Prostate gland (tissue), 2 donors: ENCODE measurements at regions not wholly inside any gene's neighbourhood (a gene's known extent, or its start where the extent isn't known, plus 50 kb on each side); places are given as distances from the start of the nearest gene placed in this dataset.

Source experiments
- DNase-seq: peaks from one replicate; pipeline ENCODE4 v3.0.0-alpha.2; 2019; ENCODE audit warnings: low spot score
- H3K27ac ChIP-seq, 2 donors: fragments of 200-600 bp; sonication (generic); 2 replicates each; pipeline ENCODE4 v1.5.1; 2017 to 2019
- H3K27me3 ChIP-seq: fragments of 200-600 bp; sonication (generic); replicated peaks from 2 replicates; pipeline ENCODE4 v1.5.1; 2019; ENCODE audit not compliant: insufficient read depth
- H3K36me3 ChIP-seq, 2 donors: fragments of 200-600 bp; sonication (generic); 1 replicate in 1 of 2; 2 replicates in 1 of 2; pipeline versions ENCODE4 v1.5.1 to v1.8.1; 2017 to 2019
- H3K4me1 ChIP-seq: fragments of 200-600 bp; sonication (generic); replicated peaks from 2 replicates; pipeline ENCODE4 v1.5.1; 2019
- H3K4me3 ChIP-seq, 2 donors: fragments of 200-600 bp; sonication (generic); 2 replicates each; pipeline ENCODE4 v1.5.1; 2017 to 2019
- H3K9me3 ChIP-seq: fragments of 200-600 bp; sonication (generic); 2 replicates; pipeline ENCODE4 v1.5.1; 2017
- POLR2A ChIP-seq: fragments of 450-650 bp; IDR thresholded peaks from one replicate; pipeline ENCODE4 v1.6.1; 2016; ENCODE audit warnings: antibody characterized with exemption, mild to moderate bottlenecking
- POLR2AphosphoS5 ChIP-seq: sonication (generic); formaldehyde crosslinking; IDR thresholded peaks from one replicate; pipeline ENCODE4 v1.6.1; 2017; ENCODE audit warnings: antibody characterized with exemption
- WGBS: methylation state at CpG from one replicate; pipeline ENCODE4 v1.1.5; 2018; 5-methylcytosine and 5-hydroxymethylcytosine counted together
- intact Hi-C: fragments of 100-400 bp; cut with DNase I; formaldehyde crosslinking; loops from one replicate; pipeline ENCODE4 v1.14.2; 2022
- TF ChIP-seq, protein P1 (sequence below), 4 experiments: fragments of 200-600 bp in 2 of 4; fragments of 450-650 bp in 2 of 4; sonication (generic) in 2 of 4; IDR thresholded peaks; 1 replicate in 3 of 4; 2 replicates in 1 of 4; pipeline ENCODE4 v1.5.1; 2016 to 2019; ENCODE audit warnings: antibody characterized with exemption in 4 of 4, mild to moderate bottlenecking in 2 of 4, moderate library complexity in 2 of 4

- no peak overlapping the region for H3K4me3 ChIP-seq
- H3K4me1 ChIP-seq, result no peaks in the 10 kb centered on the region
- TF ChIP-seq, protein P1, sequence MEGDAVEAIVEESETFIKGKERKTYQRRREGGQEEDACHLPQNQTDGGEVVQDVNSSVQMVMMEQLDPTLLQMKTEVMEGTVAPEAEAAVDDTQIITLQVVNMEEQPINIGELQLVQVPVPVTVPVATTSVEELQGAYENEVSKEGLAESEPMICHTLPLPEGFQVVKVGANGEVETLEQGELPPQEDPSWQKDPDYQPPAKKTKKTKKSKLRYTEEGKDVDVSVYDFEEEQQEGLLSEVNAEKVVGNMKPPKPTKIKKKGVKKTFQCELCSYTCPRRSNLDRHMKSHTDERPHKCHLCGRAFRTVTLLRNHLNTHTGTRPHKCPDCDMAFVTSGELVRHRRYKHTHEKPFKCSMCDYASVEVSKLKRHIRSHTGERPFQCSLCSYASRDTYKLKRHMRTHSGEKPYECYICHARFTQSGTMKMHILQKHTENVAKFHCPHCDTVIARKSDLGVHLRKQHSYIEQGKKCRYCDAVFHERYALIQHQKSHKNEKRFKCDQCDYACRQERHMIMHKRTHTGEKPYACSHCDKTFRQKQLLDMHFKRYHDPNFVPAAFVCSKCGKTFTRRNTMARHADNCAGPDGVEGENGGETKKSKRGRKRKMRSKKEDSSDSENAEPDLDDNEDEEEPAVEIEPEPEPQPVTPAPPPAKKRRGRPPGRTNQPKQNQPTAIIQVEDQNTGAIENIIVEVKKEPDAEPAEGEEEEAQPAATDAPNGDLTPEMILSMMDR (IDR thresholded peaks at IDR 0.05), result no peak
- intact Hi-C loops, result no loop called here
- H3K27ac ChIP-seq, result no peak overlapping the region
- no peaks in the 10 kb centered on the region for H3K36me3 ChIP-seq
- WGBS, result 73% methylated on average over 14 of the region's 14 CpGs
- H3K9me3 ChIP-seq, result no peaks in the 10 kb centered on the region
- no peak for DNase-seq
- H3K27me3 ChIP-seq, result no peaks in the 10 kb centered on the region
Observed at GRCh38 chr2:397521-397920, 109.6 kb upstream of the ALKAL2 start.

DNA sequence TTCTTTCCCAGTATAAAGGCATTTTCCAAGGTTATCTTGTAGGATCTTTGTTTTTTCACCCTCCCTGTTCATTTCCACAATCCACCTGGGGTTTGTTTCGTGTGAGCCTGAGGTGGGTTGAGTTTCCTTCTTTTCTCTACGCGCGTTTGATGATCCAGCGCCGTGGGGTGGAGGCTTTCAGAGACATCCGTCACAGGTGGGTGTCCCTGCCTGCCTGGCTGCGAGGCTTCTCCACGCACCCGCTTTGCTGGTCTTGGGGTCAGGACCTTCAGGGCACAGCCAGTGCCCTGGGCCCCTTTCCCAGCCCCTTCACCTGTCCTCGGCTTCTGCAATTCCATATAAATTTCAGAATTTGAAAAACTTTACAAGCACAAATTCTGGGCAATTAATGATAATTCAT is 109.0 kb upstream of the ALKAL2 start:
- no peak for DNase-seq
- H3K4me1 ChIP-seq, result no peaks in the 10 kb centered on the region
- intact Hi-C loops, result no loop called here
- TF ChIP-seq POLR2A (no peak), POLR2AphosphoS5 (no peak)
- TF ChIP-seq, protein P1 (IDR thresholded peaks at IDR 0.05), result no peak
- no peaks in the 10 kb centered on the region for H3K9me3 ChIP-seq
- H3K36me3 ChIP-seq, result no peaks in the 10 kb centered on the region
- H3K27me3 ChIP-seq, result no peaks in the 10 kb centered on the region
- no peak overlapping the region for H3K4me3 ChIP-seq
- 85% methylated on average over 11 of the region's 11 CpGs for WGBS
- H3K27ac ChIP-seq, result no peak overlapping the region

DNA sequence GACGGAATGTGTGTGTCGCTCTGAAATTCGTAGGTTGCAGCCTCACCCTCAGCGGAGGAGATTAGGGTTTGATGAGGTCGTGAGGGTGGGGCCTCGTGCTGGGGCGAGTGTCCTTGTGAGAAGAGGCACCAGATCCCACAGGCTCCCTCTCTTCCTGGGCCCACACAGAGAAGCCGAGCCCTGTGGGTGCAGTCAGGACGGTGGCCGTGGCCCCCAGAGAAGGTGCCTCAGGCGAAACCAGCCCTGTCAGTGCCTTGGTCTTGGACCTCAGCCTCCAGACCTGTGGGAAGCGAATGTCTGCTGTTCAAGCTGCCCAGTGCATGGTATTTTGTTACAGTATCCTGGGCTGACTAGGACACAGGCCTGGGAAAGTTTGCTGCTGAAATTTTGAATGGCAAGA is 108.0 kb upstream of the ALKAL2 start:
- no peaks in the 10 kb centered on the region for H3K9me3 ChIP-seq
- intact Hi-C loops, result no loop called here
- H3K27ac ChIP-seq, result no peak overlapping the region
- no peak for DNase-seq
- TF ChIP-seq POLR2AphosphoS5 (no peak), POLR2A (no peak)
- TF ChIP-seq, protein P1 (IDR thresholded peaks at IDR 0.05), result no peak
- no peak overlapping the region for H3K4me3 ChIP-seq
- 92% methylated on average over 12 of the region's 12 CpGs for WGBS
- no peaks in the 10 kb centered on the region for H3K27me3 ChIP-seq
- no peaks in the 10 kb centered on the region for H3K4me1 ChIP-seq
- no peaks in the 10 kb centered on the region for H3K36me3 ChIP-seq

- Histone ChIP-seq H3K4me3 (no peak overlapping the region), H3K4me1 (no peaks in the 10 kb centered on the region), H3K27me3 (no peaks in the 10 kb centered on the region), H3K36me3 (no peaks in the 10 kb centered on the region), H3K9me3 (no peaks in the 10 kb centered on the region), H3K27ac (no peak overlapping the region)
- no peak for DNase-seq
- TF ChIP-seq POLR2AphosphoS5 (no peak), POLR2A (no peak)
- TF ChIP-seq, protein P1 (IDR thresholded peaks at IDR 0.05), result no peak
- 68% methylated on average over 37 of the region's 37 CpGs for WGBS
- intact Hi-C loops, result no loop called here
Observed at GRCh38 chr2:393711-394696, 106.1 kb upstream of the ALKAL2 start.

DNA sequence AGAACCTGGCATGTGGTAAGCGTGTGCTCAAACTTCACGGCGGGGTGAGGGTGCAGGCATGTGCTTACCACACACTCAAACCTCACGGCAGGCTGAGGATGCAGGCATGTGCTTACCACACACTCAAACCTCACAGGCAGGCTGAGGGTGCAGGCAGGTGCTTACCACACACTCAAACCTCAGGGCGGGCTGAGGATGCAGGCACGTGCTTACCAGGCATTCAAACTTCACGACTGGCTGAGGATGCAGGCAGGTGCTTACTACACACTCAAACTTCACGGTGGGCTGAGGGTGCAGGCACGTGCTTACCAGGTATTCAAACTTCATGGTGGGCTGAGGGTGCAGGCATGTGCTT is 105.0 kb upstream of the ALKAL2 start:
- 97% methylated on average over 9 of the region's 9 CpGs for WGBS

More for the DNA sequence above, 105.0 kb upstream of the ALKAL2 start:
- H3K4me3 ChIP-seq, result no peak overlapping the region
- H3K9me3 ChIP-seq, result no peaks in the 10 kb centered on the region
- no peak for TF ChIP-seq POLR2AphosphoS5
- no peak for TF ChIP-seq POLR2A
- TF ChIP-seq, protein P1 (IDR thresholded peaks at IDR 0.05), result no peak
- H3K4me1 ChIP-seq, result no peaks in the 10 kb centered on the region
- no peak for DNase-seq
- intact Hi-C loops, result no loop called here
- H3K27ac ChIP-seq, result no peak overlapping the region
- H3K36me3 ChIP-seq, result no peaks in the 10 kb centered on the region
- H3K27me3 ChIP-seq, result no peaks in the 10 kb centered on the region
